ENCODE measurements at regions not wholly inside any gene's neighbourhood (a gene's known extent, or its start where the extent isn't known, plus 50 kb on each side); places are given as distances from the start of the nearest gene placed in this dataset.

GRCh38 chr10:47076949-47077361 is 165.7 kb downstream of the PTPN20 start:
- TF ChIP-seq POLR2A (IDR thresholded peaks at IDR 0.05) (no peak), CTCF (IDR thresholded peaks at IDR 0.05) (no peak)
